K562 (cell line): ENCODE measurements at regions not wholly inside any gene's neighbourhood (a gene's known extent, or its start where the extent isn't known, plus 50 kb on each side); places are given as distances from the start of the nearest gene placed in this dataset.

ENCODE experiments used
- ATAC-seq: fragments of 200-7000 bp; cut with Tn5 transposase; 3 replicates; pipeline ENCODE4 v1.9.1; 2020; ENCODE audit warnings: moderate library complexity
- BruUV-seq: library from RNA; stranded (reverse); fragments of 400-500 nt; replicated peaks from 2 replicates; lab custom pipeline; 2021; lab: Mats Ljungman, UMichigan
- CTCF ChIA-PET: fragments of 300-600 bp; formaldehyde crosslinking; extraction: SDS; loops from one replicate; lab custom pipeline; 2021; ENCODE audit warnings: low intra/inter-chr PET ratio; lab: Yijun Ruan, JAX
- POLR2A ChIA-PET: fragments of 300-600, 350-650 bp; sonication (Branson Sonifier 250); formaldehyde crosslinking; extraction: SDS; loops from one replicate; lab custom pipeline; 2021; ENCODE audit warnings: antibody characterized with exemption, inconsistent platforms; lab: Yijun Ruan, JAX
- DNase-seq, 4 experiments: peaks; one replicate each; pipeline versions ENCODE4 v3.0.0 to v3.0.0-alpha.2; 2011 to 2018; ENCODE audit warnings: low spot score in 3 of 4, mixed read lengths in 3 of 4; ENCODE audit errors: extremely low read depth in 1 of 4
- FAIRE-seq: peaks from 2 replicates; lab custom pipeline; 2011; peaks lifted over from hg19 to GRCh38; lab: Jason Lieb, UNC
- H2AFZ ChIP-seq: 2 replicates; pipeline ENCODE4 v1.6.0; 2011; ENCODE audit warnings: low read depth, low read length, control low read depth, inconsistent platforms
- H3K27ac ChIP-seq: fragments of 200-600 bp; 3 replicates; pipeline ENCODE4 v1.8.0; 2011; ENCODE audit warnings: low read depth, mild to moderate bottlenecking, control low read depth, inconsistent platforms, low read length, moderate library complexity, mixed read lengths; ENCODE audit errors: extremely low read depth
- H3K27me3 ChIP-seq, 2 experiments: fragments of 300-600 bp in 1 of 2; 2 replicates in 1 of 2; 3 replicates in 1 of 2; pipeline versions ENCODE4 v1.6.0 to v1.8.0; 2011; ENCODE audit warnings: inconsistent platforms in 2 of 2, low read length in 2 of 2, mild to moderate bottlenecking in 1 of 2, mixed read lengths in 1 of 2, moderate library complexity in 1 of 2; ENCODE audit not compliant: control insufficient read depth in 2 of 2, insufficient read depth in 2 of 2
- H3K36me3 ChIP-seq: fragments of 300-600 bp; 3 replicates; pipeline ENCODE4 v1.8.0; 2011; ENCODE audit warnings: mild to moderate bottlenecking, low read length, inconsistent platforms; ENCODE audit not compliant: control insufficient read depth, insufficient read depth
- H3K4me1 ChIP-seq, 2 experiments: fragments of 200-600 bp in 1 of 2; replicated peaks in 1 of 2; 2 replicates in 1 of 2; 3 replicates in 1 of 2; pipeline versions ENCODE4 v1.5.1 to v1.8.0; 2011; ENCODE audit warnings: inconsistent platforms in 2 of 2, low read length in 2 of 2, mild to moderate bottlenecking in 1 of 2, mixed read lengths in 1 of 2, moderate library complexity in 1 of 2; ENCODE audit not compliant: control insufficient read depth in 2 of 2, insufficient read depth in 2 of 2
- H3K4me2 ChIP-seq: 2 replicates; pipeline ENCODE4 v1.6.1; 2011; ENCODE audit warnings: low read length, control low read depth, inconsistent platforms, mixed read lengths; ENCODE audit not compliant: insufficient read depth
- H3K4me3 ChIP-seq: fragments of 200-600 bp; sonication (generic), shearing (Covaris generic); 2 replicates; pipeline ENCODE4 v1.5.1; 2016; ENCODE audit warnings: control low read depth, inconsistent platforms
- H3K79me2 ChIP-seq: fragments of 200-600 bp; 3 replicates; pipeline ENCODE4 v1.8.0; 2011; ENCODE audit warnings: low read length, inconsistent platforms; ENCODE audit not compliant: control insufficient read depth, insufficient read depth
- H3K9ac ChIP-seq, 2 experiments: 2 replicates each; pipeline versions ENCODE4 v1.6.0 to v1.6.1; 2011; ENCODE audit warnings: low read depth in 2 of 2, low read length in 2 of 2, control low read depth in 1 of 2, inconsistent platforms in 1 of 2, mild to moderate bottlenecking in 1 of 2, mixed read lengths in 1 of 2; ENCODE audit not compliant: insufficient read depth in 1 of 2
- H3K9me1 ChIP-seq: one replicate; pipeline ENCODE4 v1.6.0; 2011; ENCODE audit warnings: inconsistent platforms, mild to moderate bottlenecking, low read length, moderate library complexity; ENCODE audit not compliant: control insufficient read depth, insufficient read depth
- H3K9me3 ChIP-seq: replicated peaks from 2 replicates; pipeline ENCODE4 v1.5.1; 2011; ENCODE audit warnings: low read depth, low read length, inconsistent platforms; ENCODE audit not compliant: control insufficient read depth, insufficient read depth
- H4K20me1 ChIP-seq: replicated peaks from 2 replicates; pipeline ENCODE4 v1.6.1; 2011; ENCODE audit warnings: low read length, inconsistent platforms, mixed read lengths; ENCODE audit not compliant: control insufficient read depth, insufficient read depth
- CSDE1 ChIP-seq, 2 experiments: fragments of 450-650 bp; IDR thresholded peaks; 2 replicates each; pipeline ENCODE4 v1.6.1; 2016; ENCODE audit warnings: mild to moderate bottlenecking in 1 of 2
- FOXP1 ChIP-seq: sonication (generic); formaldehyde crosslinking; IDR thresholded peaks from 2 replicates; pipeline ENCODE4 v1.8.0; 2022; ENCODE audit warnings: mild to moderate bottlenecking, missing genetic modification reagents
- LARP7 ChIP-seq: fragments of 450-650 bp; IDR thresholded peaks from 2 replicates; pipeline ENCODE4 v1.6.1; 2016
- RBM15 ChIP-seq: fragments of 200-400 bp; formaldehyde crosslinking; IDR thresholded peaks from 2 replicates; pipeline ENCODE4 v1.6.1; 2018; ENCODE audit warnings: mild to moderate bottlenecking, low read length, moderate library complexity; ENCODE audit not compliant: insufficient read depth
- TAF9B ChIP-seq: fragments of 450-650 bp; IDR thresholded peaks from 2 replicates; pipeline ENCODE4 v1.6.1; 2018; ENCODE audit warnings: mild to moderate bottlenecking; ENCODE audit not compliant: partially characterized antibody
- ZNF384 ChIP-seq: IDR thresholded peaks from 2 replicates; pipeline ENCODE4 v1.6.1; 2012; ENCODE audit warnings: low read depth, low read length, improper control_type of control experiment
- WGBS: fragments of 100-300 bp; shearing (Covaris generic); methylation state at CpG from one replicate; pipeline ENCODE4 v1.1.6; 2016; ENCODE audit warnings: low coverage, mixed read lengths; ENCODE audit not compliant: insufficient coverage; ENCODE audit errors: missing lambda C conversion rate; 5-methylcytosine and 5-hydroxymethylcytosine counted together
- in situ Hi-C: fragments of 300-500 bp; cut with MboI; formaldehyde crosslinking; loops from 4 replicates; pipeline ENCODE4 v1.15.0; 2018; ENCODE audit warnings: inconsistent platforms, mixed read lengths
- intact Hi-C: fragments of 100-400 bp; cut with micrococcal nuclease; formaldehyde crosslinking; loops from 2 replicates; pipeline ENCODE4 v1.14.2; 2022
- TF ChIP-seq, protein P1 (sequence below): fragments of 450-650 bp; formaldehyde crosslinking; IDR thresholded peaks from 2 replicates; pipeline ENCODE4 v1.4.0; 2022; ENCODE audit warnings: mild to moderate bottlenecking, moderate library complexity
- TF ChIP-seq, protein P2 (sequence below): sonication (generic); formaldehyde crosslinking; IDR thresholded peaks from 2 replicates; pipeline ENCODE4 v1.9.0; 2022; ENCODE audit warnings: mild to moderate bottlenecking, missing genetic modification reagents

DNA sequence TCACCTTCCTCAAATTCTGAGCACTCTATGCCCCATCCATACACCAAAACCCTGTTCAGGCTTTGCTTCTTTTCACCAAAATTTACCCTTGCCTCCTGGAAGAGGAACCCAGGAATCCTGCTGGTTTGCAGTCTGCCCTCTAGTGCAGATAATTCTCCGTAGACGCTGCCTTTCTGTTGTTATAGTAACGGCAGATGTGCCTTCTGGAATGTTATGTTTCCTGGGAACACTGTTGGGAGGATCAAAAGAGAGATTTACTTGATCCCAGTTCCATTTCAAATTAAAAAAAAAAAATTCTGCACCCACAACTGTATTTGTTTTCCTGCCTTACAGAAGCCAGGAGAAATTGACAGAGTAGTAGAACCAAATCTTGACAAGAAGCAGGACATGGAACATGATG is 104.2 kb upstream of the RMST start:
- Histone ChIP-seq H3K9me1 (no peaks in the 10 kb centered on the region), H3K27me3 (no peaks in the 10 kb centered on the region), H3K4me2 (no peak overlapping the region), H4K20me1 (no peaks in the 10 kb centered on the region), H3K36me3 (no peaks in the 10 kb centered on the region), H3K4me1 (no peaks in the 10 kb centered on the region), H3K9ac (no peak overlapping the region), H3K9me3 (no peaks in the 10 kb centered on the region; the same call in 1 of the 2 replicates), H3K79me2 (no peaks in the 10 kb centered on the region), H3K27ac (no peak overlapping the region), H3K4me3 (no peak overlapping the region), H2AFZ (no peak overlapping the region)
- intact Hi-C loops (no loop called here), in situ Hi-C loops (no loop called here)
- ChIA-PET CTCF (no interaction called here), POLR2A (no interaction called here)
- no peak for TF ChIP-seq CSDE1 (IDR thresholded peaks at IDR 0.05)
- TF ChIP-seq, protein P1, sequence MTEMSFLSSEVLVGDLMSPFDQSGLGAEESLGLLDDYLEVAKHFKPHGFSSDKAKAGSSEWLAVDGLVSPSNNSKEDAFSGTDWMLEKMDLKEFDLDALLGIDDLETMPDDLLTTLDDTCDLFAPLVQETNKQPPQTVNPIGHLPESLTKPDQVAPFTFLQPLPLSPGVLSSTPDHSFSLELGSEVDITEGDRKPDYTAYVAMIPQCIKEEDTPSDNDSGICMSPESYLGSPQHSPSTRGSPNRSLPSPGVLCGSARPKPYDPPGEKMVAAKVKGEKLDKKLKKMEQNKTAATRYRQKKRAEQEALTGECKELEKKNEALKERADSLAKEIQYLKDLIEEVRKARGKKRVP (CRISPR knock-in tag): no peak
- no peak for TF ChIP-seq ZNF384
- TF ChIP-seq RBM15: no peak
- TF ChIP-seq LARP7: no peak
- no peak for TF ChIP-seq FOXP1 (CRISPR knock-in tag)
- TF ChIP-seq, protein P2, sequence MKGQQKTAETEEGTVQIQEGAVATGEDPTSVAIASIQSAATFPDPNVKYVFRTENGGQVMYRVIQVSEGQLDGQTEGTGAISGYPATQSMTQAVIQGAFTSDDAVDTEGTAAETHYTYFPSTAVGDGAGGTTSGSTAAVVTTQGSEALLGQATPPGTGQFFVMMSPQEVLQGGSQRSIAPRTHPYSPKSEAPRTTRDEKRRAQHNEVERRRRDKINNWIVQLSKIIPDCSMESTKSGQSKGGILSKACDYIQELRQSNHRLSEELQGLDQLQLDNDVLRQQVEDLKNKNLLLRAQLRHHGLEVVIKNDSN: no peak
- TF ChIP-seq TAF9B: no peak
- WGBS: 2% methylated on average over 3 of the region's 3 CpGs
- ATAC-seq (no peak), FAIRE-seq (no peak), DNase-seq (no peak)
- no TSS peak for BruUV-seq
